GM12865 (cell line): ENCODE measurements at regions not wholly inside any gene's neighbourhood (a gene's known extent, or its start where the extent isn't known, plus 50 kb on each side); places are given as distances from the start of the nearest gene placed in this dataset.

Experiments used
- DNase-seq: peaks from one replicate; pipeline ENCODE4 v3.0.0; 2010; ENCODE audit warnings: low read depth
- H3K4me3 ChIP-seq: 2 replicates; pipeline ENCODE4 v1.5.1; 2011; ENCODE audit warnings: mild to moderate bottlenecking, low read depth, low read length, control low read depth
- CTCF ChIP-seq: IDR thresholded peaks from 2 replicates; pipeline ENCODE4 v1.5.1; 2011; ENCODE audit warnings: low read length, control low read depth, low read depth, inconsistent platforms; ENCODE audit not compliant: insufficient read depth; ENCODE audit errors: missing control alignments

- no peak for TF ChIP-seq CTCF
- H3K4me3 ChIP-seq = no peak overlapping the region
- no peak for DNase-seq
These were observed 362.2 kb upstream of the EMCN start for GRCh38 chr4:100880011-100880410.

- H3K4me3 ChIP-seq = no peak overlapping the region
- no peak for TF ChIP-seq CTCF
- DNase-seq = no peak
These were observed 361.6 kb upstream of the EMCN start for GRCh38 chr4:100879471-100879870.

- no peak for DNase-seq
- TF ChIP-seq CTCF = no peak
- no peak overlapping the region for H3K4me3 ChIP-seq
These were observed 358.7 kb upstream of the EMCN start for GRCh38 chr4:100876546-100876945.

GRCh38 chr4:100875296-100876068, 357.7 kb upstream of the EMCN start:
- DNase-seq = no peak
- TF ChIP-seq CTCF = no peak
- no peak overlapping the region for H3K4me3 ChIP-seq

- no peak for TF ChIP-seq CTCF
- DNase-seq = no peak
These were observed 355.0 kb upstream of the EMCN start for GRCh38 chr4:100872811-100873210.

GRCh38 chr4:100870940-100871772, 353.3 kb upstream of the EMCN start:
- no peak for DNase-seq
- TF ChIP-seq CTCF = no peak
- no peak overlapping the region for H3K4me3 ChIP-seq

More at GRCh38 chr4:100872811-100873210, 355.0 kb upstream of the EMCN start:
- no peak overlapping the region for H3K4me3 ChIP-seq
